ENCODE measurements at regions not wholly inside any gene's neighbourhood (a gene's known extent, or its start where the extent isn't known, plus 50 kb on each side); places are given as distances from the start of the nearest gene placed in this dataset.
"Not testable (repeated sequence)": the region's sequence is repeated elsewhere in the genome, so short reads cannot be mapped to it uniquely, and the experiment has no call there.

GRCh38 chr2:175829741-175830140, 172.3 kb downstream of the LNPK start:
- DNase-seq (ENCODE audit: low read depth in 3 of 3), result no peak

- no peak for DNase-seq (ENCODE audit: low read depth in 3 of 3)
These were observed 174.2 kb downstream of the LNPK start for GRCh38 chr2:175827856-175828255.

DNA sequence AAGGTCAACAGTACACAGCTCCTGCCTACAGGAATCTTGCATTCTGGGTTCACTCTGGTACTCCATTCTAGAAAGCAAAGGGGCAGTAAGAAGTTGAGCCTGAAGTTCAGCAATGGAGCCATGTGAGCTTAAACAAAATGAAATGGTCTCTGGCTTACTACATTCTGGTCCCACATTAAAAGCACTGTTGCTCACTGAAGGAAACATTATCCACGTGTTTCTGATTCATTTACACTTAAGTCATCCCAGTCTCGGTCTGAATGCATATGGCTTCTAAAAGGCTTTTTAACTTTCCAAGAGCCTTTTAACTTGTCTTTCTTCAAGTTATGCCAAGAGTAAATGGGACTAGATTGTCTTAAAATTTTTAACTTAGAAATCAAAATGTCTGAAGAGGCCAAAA, 177.8 kb downstream of the LNPK start:
- no peak for DNase-seq (ENCODE audit: low read depth in 3 of 3)

GRCh38 chr2:175823707-175824073, 178.4 kb downstream of the LNPK start:
- no peak for DNase-seq (ENCODE audit: low read depth in 3 of 3)

- DNase-seq (ENCODE audit: low read depth in 3 of 3), result no peak
These were observed 178.9 kb downstream of the LNPK start for GRCh38 chr2:175823002-175823706.

DNA sequence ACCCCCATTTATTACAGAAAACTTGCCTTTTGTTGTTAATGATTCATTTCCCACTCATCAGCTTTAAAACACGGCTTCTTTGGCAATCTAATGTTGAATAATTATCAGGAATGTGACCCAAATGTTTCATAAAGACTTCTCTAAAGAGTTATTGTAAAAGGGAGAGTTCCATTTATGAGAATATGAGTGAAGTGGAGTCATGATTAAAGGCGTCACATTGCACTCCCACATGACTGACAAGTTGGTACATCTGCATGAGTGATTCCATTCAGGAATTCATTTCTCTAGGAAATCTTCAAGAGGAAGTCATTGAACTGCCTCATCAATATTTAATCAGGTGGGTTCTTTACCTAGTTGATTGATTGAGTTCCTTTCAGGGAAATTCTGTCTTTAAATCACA, 184.8 kb downstream of the LNPK start:
- DNase-seq (ENCODE audit: low read depth in 3 of 3), result no peak

DNA sequence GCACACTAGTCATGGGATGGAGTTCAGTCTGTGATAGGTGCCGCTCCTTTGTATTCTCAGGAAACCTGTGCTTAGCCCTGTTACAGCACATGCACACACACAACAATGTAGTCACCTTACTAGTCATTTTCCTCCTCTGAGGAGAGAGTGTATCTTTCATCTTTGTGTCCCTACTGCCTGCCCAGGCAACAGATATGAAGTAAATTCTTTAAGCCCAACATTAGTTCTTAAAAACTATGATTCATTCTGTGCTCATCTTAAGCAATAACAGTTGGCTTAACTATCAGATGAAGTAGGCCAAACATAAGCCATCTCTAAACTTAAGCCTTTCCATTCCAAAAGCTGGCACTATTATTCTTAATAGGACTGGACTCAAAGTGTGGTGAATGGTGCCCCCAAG, 186.5 kb downstream of the LNPK start:
- no peak for DNase-seq (ENCODE audit: low read depth in 3 of 3)

DNA sequence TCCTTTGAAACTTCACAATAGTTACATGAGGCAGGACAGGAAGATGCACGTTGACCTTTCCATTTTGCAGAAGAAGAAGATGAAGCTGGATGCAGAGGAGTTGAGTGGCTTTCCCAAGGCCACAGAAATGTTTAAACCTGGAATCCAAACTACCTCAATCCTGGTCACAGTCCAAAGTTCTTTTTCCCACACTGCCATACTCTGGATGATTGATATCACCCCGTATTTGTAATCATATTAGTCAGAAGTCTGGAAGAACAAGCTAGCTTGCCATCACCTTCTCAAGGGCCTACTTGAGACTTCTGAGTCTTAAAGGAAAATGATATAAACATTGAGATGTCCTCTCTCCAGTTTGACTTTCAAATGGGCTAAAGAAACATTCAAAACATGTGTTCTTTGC, 190.1 kb downstream of the LNPK start:
- DNase-seq (ENCODE audit: low read depth in 3 of 3), result no peak

DNA sequence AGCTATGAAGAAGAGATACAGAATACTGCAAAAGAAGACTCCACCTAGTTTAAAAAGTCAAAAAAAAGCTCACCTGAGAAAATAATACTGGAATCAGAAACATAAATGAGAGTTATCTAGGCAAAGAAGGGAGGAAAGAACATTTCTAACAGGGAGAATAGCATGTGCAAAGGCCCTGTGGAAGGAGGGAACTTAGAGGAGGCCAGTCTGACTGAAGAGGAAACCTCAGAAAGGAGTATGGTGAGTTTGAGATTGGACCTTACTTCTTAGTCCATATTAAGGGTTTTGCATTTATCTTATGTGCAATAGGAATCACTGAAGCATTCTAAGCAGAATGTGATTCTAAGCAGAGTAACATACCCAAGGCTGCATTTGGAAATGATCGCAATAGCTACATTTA, 193.2 kb downstream of the LNPK start:
- DNase-seq (ENCODE audit: low read depth in 3 of 3), result no peak

DNA sequence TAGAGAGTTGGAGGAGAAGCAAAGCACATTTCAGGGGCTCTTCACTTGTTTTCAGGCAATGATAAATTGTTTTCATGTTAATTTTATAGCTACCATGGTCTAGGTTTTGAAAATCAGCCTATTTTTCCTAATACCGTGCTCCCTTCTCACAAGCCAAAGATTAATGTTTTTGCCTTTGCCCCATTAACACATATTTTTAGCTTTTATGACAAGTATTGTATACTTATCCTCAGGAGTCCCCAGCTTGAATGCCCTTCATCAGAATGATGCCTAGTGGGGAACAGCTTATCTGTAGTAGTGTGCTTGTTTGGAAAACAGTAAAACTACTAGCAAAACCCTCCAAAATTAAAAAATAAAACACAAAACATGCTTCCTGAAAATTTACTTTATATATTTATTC, 194.0 kb downstream of the LNPK start:
- DNase-seq (ENCODE audit: low read depth in 3 of 3), result no peak

GRCh38 chr2:175807031-175807873, 194.8 kb downstream of the LNPK start:
- no peak for DNase-seq (ENCODE audit: low read depth in 3 of 3)

GRCh38 chr2:175806570-175806969, 195.5 kb downstream of the LNPK start:
- DNase-seq (ENCODE audit: low read depth in 3 of 3), result no peak

DNA sequence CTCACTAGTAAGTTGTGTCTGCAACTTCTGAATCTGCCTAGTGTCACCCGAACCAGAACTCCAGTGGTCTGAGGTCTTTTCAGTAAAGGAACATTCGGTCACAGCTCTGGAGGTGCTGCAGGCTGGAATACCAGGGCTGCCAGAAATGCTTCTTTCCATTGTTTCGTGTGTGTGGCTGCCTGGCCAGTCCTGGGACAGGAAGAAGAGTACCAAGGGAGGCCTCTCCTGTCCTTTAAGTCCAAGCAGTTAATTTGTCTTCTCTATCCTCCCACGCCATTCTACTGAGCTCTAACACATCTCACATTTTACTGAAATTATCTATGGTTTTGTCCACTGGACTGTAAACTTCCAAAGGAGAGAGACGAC, 196.0 kb downstream of the LNPK start:
- no peak for DNase-seq (ENCODE audit: low read depth in 3 of 3)

- no peak for DNase-seq (ENCODE audit: low read depth in 3 of 3)
These were observed 196.5 kb downstream of the LNPK start for GRCh38 chr2:175805442-175806124.

- no peak for DNase-seq (ENCODE audit: low read depth in 3 of 3)
These were observed 197.9 kb downstream of the LNPK start for GRCh38 chr2:175804122-175804521.

- not testable (repeated sequence) for DNase-seq (ENCODE audit: low read depth in 3 of 3)
These were observed 205.6 kb downstream of the LNPK start for GRCh38 chr2:175796422-175796821.

DNA sequence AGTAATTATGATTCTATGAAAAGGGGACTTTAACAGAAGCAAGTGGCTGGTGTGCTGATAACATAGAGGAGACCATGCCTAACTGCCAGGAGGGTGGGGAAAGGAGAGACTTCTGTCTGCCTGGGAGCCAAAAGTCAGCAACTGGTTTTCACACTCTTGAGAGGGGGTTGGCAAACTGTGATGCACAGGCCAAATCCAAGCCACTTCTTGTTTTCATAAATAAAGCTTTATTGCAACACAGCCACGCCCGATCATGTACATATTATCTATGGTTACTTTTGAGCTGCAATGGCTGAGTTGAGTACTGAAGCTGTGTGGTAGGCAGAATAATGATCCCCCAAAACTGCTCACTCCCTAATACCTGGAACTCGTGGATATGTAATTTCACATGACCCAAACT, 208.4 kb downstream of the LNPK start:
- no peak for DNase-seq (ENCODE audit: low read depth in 3 of 3)

DNA sequence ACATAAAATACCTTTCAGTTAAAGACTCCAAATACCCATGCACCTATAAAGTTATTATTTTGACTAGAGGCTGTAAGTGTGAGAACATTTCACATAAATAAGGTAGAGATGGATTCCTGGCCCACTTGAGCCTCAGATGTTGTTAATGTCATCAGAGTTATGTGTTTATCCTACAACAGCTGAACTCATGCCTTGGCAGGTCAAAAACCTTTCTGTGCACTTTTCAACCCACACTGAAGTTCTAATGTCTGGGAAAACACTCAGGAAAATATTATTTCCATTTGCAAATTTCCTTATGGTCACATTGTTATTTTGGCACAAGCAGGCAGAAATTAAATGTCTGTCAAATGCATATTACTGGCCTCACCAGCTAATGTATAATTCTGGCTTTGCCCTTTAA, 209.2 kb downstream of the LNPK start:
- DNase-seq (ENCODE audit: low read depth in 3 of 3), result no peak

DNA sequence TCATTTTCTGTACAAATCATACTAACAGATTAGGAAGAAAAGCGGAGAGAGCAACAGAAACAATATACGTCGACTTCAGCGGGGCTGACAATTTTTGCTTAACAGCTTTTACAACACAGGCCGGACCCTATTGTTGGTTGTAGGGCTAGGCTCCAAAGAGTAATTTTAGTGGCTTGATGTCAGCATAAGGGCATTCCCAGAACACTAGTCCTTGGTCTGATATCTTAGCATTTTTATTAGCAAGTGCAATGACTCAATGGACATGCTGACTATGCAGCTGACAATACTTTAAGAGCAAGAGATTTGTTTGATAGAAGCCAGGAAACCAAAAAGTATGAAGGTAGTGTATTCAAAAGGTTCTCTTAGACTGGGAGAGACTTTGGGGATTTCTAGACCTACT, 209.9 kb downstream of the LNPK start:
- no peak for DNase-seq (ENCODE audit: low read depth in 3 of 3)

- no peak for DNase-seq (ENCODE audit: low read depth in 3 of 3)
These were observed 215.5 kb downstream of the LNPK start for GRCh38 chr2:175786471-175787124.

GRCh38 chr2:175777337-175777736, 224.7 kb downstream of the LNPK start:
- DNase-seq (ENCODE audit: low read depth in 3 of 3), result not testable (repeated sequence)

- no peak for DNase-seq (ENCODE audit: low read depth in 3 of 3)
These were observed 232.9 kb downstream of the LNPK start for GRCh38 chr2:175769200-175769599.
